Smooth muscle cell (in vitro differentiated cells): ENCODE measurements at regions not wholly inside any gene's neighbourhood (a gene's known extent, or its start where the extent isn't known, plus 50 kb on each side); places are given as distances from the start of the nearest gene placed in this dataset.

ENCODE experiments used
- DNase-seq: peaks from one replicate; lab custom pipeline; 2025; ENCODE audit not compliant: unreplicated experiment; lab: John Stamatoyannopoulos, UW
- H2AFZ ChIP-seq: fragments of 200-600 bp; sonication (generic); 2 replicates; pipeline ENCODE4 v1.6.0; 2016; ENCODE audit warnings: antibody characterized with exemption, low read depth, mild to moderate bottlenecking
- H3F3A ChIP-seq: fragments of 200-600 bp; sonication (generic); 2 replicates; pipeline ENCODE4 v1.6.0; 2017; ENCODE audit warnings: antibody characterized with exemption, low read depth
- H3K27ac ChIP-seq: fragments of 200-600 bp; sonication (generic); 2 replicates; pipeline ENCODE4 v1.5.1; 2016; ENCODE audit warnings: low read depth, mild to moderate bottlenecking
- H3K27me3 ChIP-seq: fragments of 200-600 bp; sonication (generic); 2 replicates; pipeline ENCODE4 v1.6.1; 2016; ENCODE audit warnings: low read depth, mild to moderate bottlenecking
- H3K36me3 ChIP-seq: fragments of 200-600 bp; sonication (generic); 2 replicates; pipeline ENCODE4 v1.5.1; 2016; ENCODE audit warnings: low read depth
- H3K4me1 ChIP-seq: fragments of 200-600 bp; sonication (generic); 2 replicates; pipeline ENCODE4 v1.5.1; 2016; ENCODE audit warnings: low read depth
- H3K4me2 ChIP-seq: fragments of 200-600 bp; sonication (generic); 2 replicates; pipeline ENCODE4 v1.6.0; 2016; ENCODE audit warnings: mild to moderate bottlenecking
- H3K4me3 ChIP-seq: fragments of 200-600 bp; sonication (generic); 2 replicates; pipeline ENCODE4 v1.5.1; 2016; ENCODE audit warnings: mild to moderate bottlenecking
- H3K79me2 ChIP-seq: fragments of 200-600 bp; sonication (generic); 2 replicates; pipeline ENCODE4 v1.6.0; 2016; ENCODE audit warnings: low read depth, mild to moderate bottlenecking
- H3K9ac ChIP-seq: fragments of 200-600 bp; sonication (generic); 2 replicates; pipeline ENCODE4 v1.6.0; 2016; ENCODE audit warnings: low read depth
- H3K9me3 ChIP-seq: fragments of 200-600 bp; sonication (generic); replicated peaks from 2 replicates; pipeline ENCODE4 v1.5.1; 2016; ENCODE audit warnings: low read depth
- H4K20me1 ChIP-seq: fragments of 200-600 bp; sonication (generic); 2 replicates; pipeline ENCODE4 v1.6.0; 2016; ENCODE audit warnings: low read depth
- WGBS: methylation state at CpG from one replicate; pipeline ENCODE4 v1.1.7; 2016; ENCODE audit warnings: low lambda C conversion rate; 5-methylcytosine and 5-hydroxymethylcytosine counted together
- TF ChIP-seq, protein P1 (sequence below): fragments of 200-600 bp; sonication (generic); IDR thresholded peaks from 2 replicates; pipeline ENCODE4 v1.5.1; 2017; ENCODE audit warnings: borderline replicate concordance, mild to moderate bottlenecking, antibody characterized with exemption; ENCODE audit not compliant: insufficient read depth, poor library complexity, severe bottlenecking

DNA sequence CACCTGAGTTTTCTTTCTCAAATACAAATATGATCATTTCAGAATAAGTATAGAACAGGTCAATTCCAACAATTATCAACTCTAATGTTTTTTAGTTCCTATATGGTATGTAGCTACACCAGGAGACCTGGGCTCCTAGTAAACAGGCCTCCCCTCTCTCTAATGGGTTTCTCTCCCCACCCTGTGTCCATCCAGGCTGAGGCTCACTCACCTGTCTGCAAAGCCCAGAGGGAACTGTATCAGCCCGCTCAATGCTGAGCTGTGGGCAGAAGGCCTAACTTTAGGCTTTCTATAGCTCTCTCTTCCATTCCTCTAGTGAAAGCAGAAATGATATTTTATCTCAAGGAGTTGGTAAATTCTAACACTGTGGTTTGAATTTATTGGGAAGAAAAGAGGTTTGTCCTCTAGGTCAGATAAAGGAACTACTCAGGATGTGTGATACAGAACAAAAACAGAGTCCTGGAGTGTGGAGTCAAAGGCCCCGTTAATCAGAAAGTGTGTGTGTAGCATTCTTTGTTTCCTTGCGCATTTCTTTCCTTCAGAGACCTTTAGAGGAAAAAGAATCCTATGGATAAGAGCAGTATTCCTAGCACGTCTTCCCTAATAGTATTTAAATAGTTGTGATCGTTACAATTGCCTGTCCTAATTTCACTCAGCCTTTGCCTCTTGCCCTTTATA, 408.9 kb downstream of the PYDC2 start:
- WGBS = 84% methylated on average over 5 of the region's 5 CpGs

DNA sequence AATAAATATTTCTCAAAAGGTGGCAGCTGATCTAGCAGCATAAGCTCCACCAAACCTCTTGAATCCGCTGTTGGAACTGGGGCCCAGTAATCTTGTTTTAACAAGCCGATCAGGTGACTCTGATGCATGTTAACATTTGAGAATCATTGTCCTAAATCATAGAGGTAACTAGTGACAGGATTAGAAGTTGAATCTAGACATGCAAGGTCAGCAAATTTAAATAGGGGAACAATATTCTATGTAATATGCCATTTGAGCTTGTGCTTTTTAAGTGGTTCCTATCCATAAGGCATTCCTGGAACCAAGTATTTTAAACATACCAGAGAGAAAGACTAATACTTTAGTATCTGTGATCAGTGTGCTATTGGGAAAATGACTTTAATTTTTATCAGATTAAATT, 412.8 kb downstream of the PYDC2 start:
- Histone ChIP-seq H3K27me3 (no peaks in the 10 kb centered on the region), H3K27ac (no peak overlapping the region), H3K36me3 (no peaks in the 10 kb centered on the region), H3K4me3 (no peak overlapping the region), H3K79me2 (no peaks in the 10 kb centered on the region), H3K4me1 (peaks cover 12% of the 10 kb centered on the region), H2AFZ (no peak overlapping the region), H3F3A (no peaks in the 10 kb centered on the region), H3K9ac (no peak overlapping the region), H3K9me3 (no peaks in the 10 kb centered on the region), H4K20me1 (no peaks in the 10 kb centered on the region), H3K4me2 (no peak overlapping the region)
- 89% methylated on average over 2 of the region's 2 CpGs for WGBS
- no peak for DNase-seq
- TF ChIP-seq, protein P1, sequence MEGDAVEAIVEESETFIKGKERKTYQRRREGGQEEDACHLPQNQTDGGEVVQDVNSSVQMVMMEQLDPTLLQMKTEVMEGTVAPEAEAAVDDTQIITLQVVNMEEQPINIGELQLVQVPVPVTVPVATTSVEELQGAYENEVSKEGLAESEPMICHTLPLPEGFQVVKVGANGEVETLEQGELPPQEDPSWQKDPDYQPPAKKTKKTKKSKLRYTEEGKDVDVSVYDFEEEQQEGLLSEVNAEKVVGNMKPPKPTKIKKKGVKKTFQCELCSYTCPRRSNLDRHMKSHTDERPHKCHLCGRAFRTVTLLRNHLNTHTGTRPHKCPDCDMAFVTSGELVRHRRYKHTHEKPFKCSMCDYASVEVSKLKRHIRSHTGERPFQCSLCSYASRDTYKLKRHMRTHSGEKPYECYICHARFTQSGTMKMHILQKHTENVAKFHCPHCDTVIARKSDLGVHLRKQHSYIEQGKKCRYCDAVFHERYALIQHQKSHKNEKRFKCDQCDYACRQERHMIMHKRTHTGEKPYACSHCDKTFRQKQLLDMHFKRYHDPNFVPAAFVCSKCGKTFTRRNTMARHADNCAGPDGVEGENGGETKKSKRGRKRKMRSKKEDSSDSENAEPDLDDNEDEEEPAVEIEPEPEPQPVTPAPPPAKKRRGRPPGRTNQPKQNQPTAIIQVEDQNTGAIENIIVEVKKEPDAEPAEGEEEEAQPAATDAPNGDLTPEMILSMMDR = no peak

More for the DNA sequence above, 408.9 kb downstream of the PYDC2 start:
- no peaks in the 10 kb centered on the region for H3K79me2 ChIP-seq
- no peaks in the 10 kb centered on the region for H3F3A ChIP-seq
- H3K4me1 ChIP-seq = peaks cover 12% of the 10 kb centered on the region
- H3K9ac ChIP-seq = no peak overlapping the region
- no peaks in the 10 kb centered on the region for H3K36me3 ChIP-seq
- H3K4me3 ChIP-seq = no peak overlapping the region
- H3K4me2 ChIP-seq = no peak overlapping the region
- TF ChIP-seq, protein P1 = no peak
- no peak overlapping the region for H2AFZ ChIP-seq
- DNase-seq = no peak
- no peaks in the 10 kb centered on the region for H3K27me3 ChIP-seq
- no peak overlapping the region for H3K27ac ChIP-seq
- H3K9me3 ChIP-seq = no peaks in the 10 kb centered on the region
- no peaks in the 10 kb centered on the region for H4K20me1 ChIP-seq

DNA sequence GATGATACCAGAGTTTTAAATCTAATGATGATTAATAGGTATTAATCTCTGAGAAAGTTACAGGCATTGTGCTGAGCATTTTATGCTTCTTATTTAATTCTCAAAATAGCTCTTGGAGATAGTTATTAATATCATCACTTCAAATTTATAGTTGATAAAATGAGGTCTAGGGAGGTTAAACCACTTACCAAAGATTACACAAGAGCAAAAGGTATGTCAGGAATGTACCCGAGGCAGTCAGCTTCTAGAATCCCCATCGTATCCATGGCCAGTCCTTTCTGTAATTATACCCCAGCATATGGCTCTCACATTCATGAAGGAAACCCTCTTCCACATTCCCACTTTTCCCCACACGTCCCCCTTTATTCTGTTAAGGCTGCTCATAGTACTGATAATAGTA, 421.3 kb downstream of the PYDC2 start:
- Histone ChIP-seq H3K9ac (no peak overlapping the region), H3K4me3 (no peak overlapping the region), H3K4me1 (no peaks in the 10 kb centered on the region), H3K79me2 (no peaks in the 10 kb centered on the region), H4K20me1 (no peaks in the 10 kb centered on the region), H3K4me2 (no peak overlapping the region), H3K27ac (no peak overlapping the region), H3K27me3 (no peaks in the 10 kb centered on the region), H3K9me3 (no peaks in the 10 kb centered on the region), H2AFZ (no peak overlapping the region), H3K36me3 (no peaks in the 10 kb centered on the region), H3F3A (no peaks in the 10 kb centered on the region)
- WGBS = 45% methylated on average over 3 of the region's 3 CpGs
- TF ChIP-seq, protein P1 = no peak
- no peak for DNase-seq

DNA sequence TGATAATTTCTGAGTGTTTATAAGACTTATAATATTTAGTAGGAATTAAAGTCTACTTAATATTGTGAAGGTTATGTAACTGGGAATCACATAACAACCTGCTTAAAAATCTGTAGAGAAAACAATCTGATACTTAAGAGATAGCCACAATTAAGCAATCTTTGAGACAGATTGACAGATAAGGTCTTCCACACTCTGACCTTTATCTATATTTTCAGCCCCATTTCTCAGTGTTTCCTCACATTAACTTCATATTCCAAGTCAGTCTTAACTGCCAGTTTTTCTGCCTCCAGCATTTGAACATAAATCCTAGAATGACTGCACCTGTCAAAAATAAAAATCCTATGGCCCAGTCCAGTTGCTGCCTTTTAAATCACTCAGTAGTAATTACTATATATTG, 423.2 kb downstream of the PYDC2 start:
- no peaks in the 10 kb centered on the region for H3K36me3 ChIP-seq
- H2AFZ ChIP-seq = no peak overlapping the region
- no peaks in the 10 kb centered on the region for H4K20me1 ChIP-seq
- H3K4me3 ChIP-seq = no peak overlapping the region
- H3K27me3 ChIP-seq = no peaks in the 10 kb centered on the region
- no peak overlapping the region for H3K9ac ChIP-seq
- no peak overlapping the region for H3K4me2 ChIP-seq
- H3K79me2 ChIP-seq = no peaks in the 10 kb centered on the region
- no peaks in the 10 kb centered on the region for H3F3A ChIP-seq
- H3K27ac ChIP-seq = no peak overlapping the region
- no peaks in the 10 kb centered on the region for H3K9me3 ChIP-seq
- H3K4me1 ChIP-seq = no peaks in the 10 kb centered on the region
- no peak for DNase-seq
- TF ChIP-seq, protein P1 = no peak
